Neural crest cell (in vitro differentiated cells): ENCODE measurements at regions not wholly inside any gene's neighbourhood (a gene's known extent, or its start where the extent isn't known, plus 50 kb on each side); places are given as distances from the start of the nearest gene placed in this dataset.

Experiments used
- DNase-seq: peaks from one replicate; pipeline ENCODE4 v3.0.0; 2021; ENCODE audit warnings: low read depth, mixed read lengths, low spot score
- H3K27ac Mint-ChIP-seq: one replicate; pipeline ENCODE4 v1.8.0; 2021; ENCODE audit warnings: mild to moderate bottlenecking, mixed read lengths; ENCODE audit not compliant: unreplicated experiment
- H3K27me3 Mint-ChIP-seq: 2 replicates; pipeline ENCODE4 v1.8.0; 2021; ENCODE audit warnings: low read depth, mild to moderate bottlenecking, mixed read lengths
- H3K36me3 Mint-ChIP-seq: 2 replicates; pipeline ENCODE4 v1.8.0; 2021; ENCODE audit warnings: low read depth, mild to moderate bottlenecking, mixed read lengths
- H3K4me1 Mint-ChIP-seq: 2 replicates; pipeline ENCODE4 v1.8.0; 2021; ENCODE audit warnings: mixed read lengths
- H3K4me3 Mint-ChIP-seq: one replicate; pipeline ENCODE4 v1.8.0; 2021; ENCODE audit warnings: mild to moderate bottlenecking, mixed read lengths
- H3K9me3 Mint-ChIP-seq: 2 replicates; pipeline ENCODE4 v1.8.0; 2021; ENCODE audit warnings: mixed read lengths
- TF ChIP-seq, protein P1 (sequence below): fragments of 200-600 bp; sonication (generic); conservative IDR thresholded peaks from 2 replicates; pipeline ENCODE4 v1.5.0; 2021; ENCODE audit warnings: antibody characterized with exemption, mild to moderate bottlenecking

GRCh38 chr15:62843311-62843710, 199.2 kb upstream of the TPM1 start:
- Mint-ChIP-seq H3K36me3 (peaks cover 13% of the 10 kb centered on the region), H3K4me1 (peaks cover 27% of the 10 kb centered on the region), H3K9me3 (no peaks in the 10 kb centered on the region), H3K4me3 (no peak overlapping the region), H3K27me3 (no peaks in the 10 kb centered on the region), H3K27ac (no peak overlapping the region)
- TF ChIP-seq, protein P1, sequence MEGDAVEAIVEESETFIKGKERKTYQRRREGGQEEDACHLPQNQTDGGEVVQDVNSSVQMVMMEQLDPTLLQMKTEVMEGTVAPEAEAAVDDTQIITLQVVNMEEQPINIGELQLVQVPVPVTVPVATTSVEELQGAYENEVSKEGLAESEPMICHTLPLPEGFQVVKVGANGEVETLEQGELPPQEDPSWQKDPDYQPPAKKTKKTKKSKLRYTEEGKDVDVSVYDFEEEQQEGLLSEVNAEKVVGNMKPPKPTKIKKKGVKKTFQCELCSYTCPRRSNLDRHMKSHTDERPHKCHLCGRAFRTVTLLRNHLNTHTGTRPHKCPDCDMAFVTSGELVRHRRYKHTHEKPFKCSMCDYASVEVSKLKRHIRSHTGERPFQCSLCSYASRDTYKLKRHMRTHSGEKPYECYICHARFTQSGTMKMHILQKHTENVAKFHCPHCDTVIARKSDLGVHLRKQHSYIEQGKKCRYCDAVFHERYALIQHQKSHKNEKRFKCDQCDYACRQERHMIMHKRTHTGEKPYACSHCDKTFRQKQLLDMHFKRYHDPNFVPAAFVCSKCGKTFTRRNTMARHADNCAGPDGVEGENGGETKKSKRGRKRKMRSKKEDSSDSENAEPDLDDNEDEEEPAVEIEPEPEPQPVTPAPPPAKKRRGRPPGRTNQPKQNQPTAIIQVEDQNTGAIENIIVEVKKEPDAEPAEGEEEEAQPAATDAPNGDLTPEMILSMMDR = no peak
- no peak for DNase-seq

GRCh38 chr15:62844564-62845240, 197.8 kb upstream of the TPM1 start:
- no peaks in the 10 kb centered on the region for H3K9me3 Mint-ChIP-seq
- TF ChIP-seq, protein P1 = no peak
- peaks cover 10% of the 10 kb centered on the region for H3K36me3 Mint-ChIP-seq
- no peaks in the 10 kb centered on the region for H3K27me3 Mint-ChIP-seq
- H3K4me1 Mint-ChIP-seq = peaks cover 19% of the 10 kb centered on the region
- DNase-seq = no peak
- no peak overlapping the region for H3K27ac Mint-ChIP-seq
- H3K4me3 Mint-ChIP-seq = no peak overlapping the region

DNA sequence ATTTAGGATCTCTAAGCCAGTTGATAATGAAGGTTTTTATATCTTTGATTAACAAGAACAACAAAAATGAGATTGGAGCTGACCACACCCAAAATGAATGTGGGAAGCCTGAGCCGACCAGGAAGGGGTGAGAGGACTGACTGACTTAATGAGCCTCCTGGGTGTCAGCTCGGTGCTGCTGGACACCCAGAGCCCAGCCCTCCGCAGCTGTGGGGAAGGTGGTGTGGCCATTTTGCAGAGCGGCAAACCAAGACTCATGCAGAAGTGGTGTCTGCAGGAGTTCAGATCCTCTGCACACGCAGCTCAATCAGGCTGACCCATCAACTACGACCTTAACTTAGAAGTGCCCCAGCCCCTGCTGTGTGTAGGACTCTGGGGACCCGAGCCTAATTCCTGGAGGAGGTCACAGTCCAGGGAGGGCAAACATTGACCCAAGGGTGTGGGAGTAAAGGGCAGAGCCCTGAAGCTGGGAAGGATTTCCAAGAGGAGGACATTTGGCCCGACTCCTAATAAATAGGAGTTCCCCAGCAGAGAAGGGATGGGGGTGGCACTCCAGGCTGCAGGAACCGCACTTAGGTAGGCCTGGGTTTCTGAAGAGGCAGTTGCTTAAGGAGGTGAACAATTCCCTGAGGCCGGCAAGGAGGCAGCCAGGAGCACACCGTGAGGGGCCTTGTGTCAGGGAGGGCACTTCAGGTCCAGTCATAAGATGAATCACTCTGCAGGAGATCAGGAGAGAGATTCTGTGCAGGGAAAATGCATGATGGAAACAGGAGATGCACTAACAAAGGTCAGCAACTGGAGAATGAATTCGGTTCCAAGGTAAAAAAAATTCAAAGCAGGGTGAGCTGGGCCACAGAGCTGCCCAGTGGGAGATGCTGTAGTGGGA, 197.1 kb upstream of the TPM1 start:
- H3K4me1 Mint-ChIP-seq = peaks cover 19% of the 10 kb centered on the region
- H3K4me3 Mint-ChIP-seq = no peak overlapping the region
- TF ChIP-seq, protein P1 = no peak
- H3K36me3 Mint-ChIP-seq = peaks cover 6% of the 10 kb centered on the region
- no peaks in the 10 kb centered on the region for H3K27me3 Mint-ChIP-seq
- peak overlapping the region; percentile 9 for H3K27ac Mint-ChIP-seq
- DNase-seq = no peak
- H3K9me3 Mint-ChIP-seq = no peaks in the 10 kb centered on the region

DNA sequence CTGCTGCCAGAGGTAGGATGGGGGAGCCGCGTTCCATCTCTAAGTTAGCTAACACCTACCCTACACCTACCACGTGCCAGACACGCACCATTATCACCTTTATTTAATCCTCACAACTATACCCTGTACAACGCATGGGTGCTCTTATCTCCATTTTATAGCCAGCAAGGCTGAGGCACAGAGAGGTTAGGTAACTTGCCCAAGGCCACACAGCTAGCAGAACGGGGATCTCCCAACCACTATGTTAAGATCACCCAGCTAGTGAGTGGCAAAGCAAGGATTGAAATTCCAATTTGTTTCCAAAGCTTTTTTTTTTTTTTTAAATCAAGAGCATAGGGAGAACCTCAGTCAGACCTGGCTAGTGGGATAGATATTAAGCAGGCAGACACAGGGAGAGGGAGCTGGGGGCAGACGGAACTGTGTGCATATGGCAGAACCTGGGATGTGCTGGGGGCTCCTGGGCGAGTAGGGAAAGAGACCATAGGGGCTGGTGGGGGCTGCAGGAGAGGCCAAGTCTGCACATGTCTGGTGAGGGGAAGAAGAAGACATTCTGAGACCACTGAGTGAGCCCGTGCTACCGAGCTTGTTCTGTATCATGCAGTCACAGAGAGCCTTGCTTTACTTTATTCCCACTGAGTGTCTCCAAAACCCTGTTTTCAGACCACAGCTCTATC, 196.3 kb upstream of the TPM1 start:
- Mint-ChIP-seq H3K27ac (no peak overlapping the region), H3K36me3 (no peaks in the 10 kb centered on the region), H3K27me3 (no peaks in the 10 kb centered on the region), H3K9me3 (no peaks in the 10 kb centered on the region), H3K4me3 (no peak overlapping the region), H3K4me1 (peaks cover 27% of the 10 kb centered on the region)
- TF ChIP-seq, protein P1 = no peak
- no peak for DNase-seq

- H3K9me3 Mint-ChIP-seq = no peaks in the 10 kb centered on the region
These were observed 195.6 kb upstream of the TPM1 start for GRCh38 chr15:62846805-62847495.

More at GRCh38 chr15:62846805-62847495, 195.6 kb upstream of the TPM1 start:
- Mint-ChIP-seq H3K36me3 (no peaks in the 10 kb centered on the region), H3K4me3 (no peak overlapping the region), H3K27ac (no peak overlapping the region), H3K4me1 (peaks cover 28% of the 10 kb centered on the region), H3K27me3 (no peaks in the 10 kb centered on the region)
- TF ChIP-seq, protein P1 = no peak
- no peak for DNase-seq
